NCI-H2081 treated with DMSO at 0.1 percent for 48 hours (cell line): ENCODE measurements at regions not wholly inside any gene's neighbourhood (a gene's known extent, or its start where the extent isn't known, plus 50 kb on each side); places are given as distances from the start of the nearest gene placed in this dataset.
"Not testable (repeated sequence)": the region's sequence is repeated elsewhere in the genome, so short reads cannot be mapped to it uniquely, and the experiment has no call there.

Experiments
- DNase-seq: peaks from one replicate; lab custom pipeline; 2025; lab: John Stamatoyannopoulos, UW

GRCh38 chr1:195847957-195848875 is 760.0 kb downstream of the KCNT2 start:
- DNase-seq = not testable (repeated sequence)

GRCh38 chr1:195831789-195832188 is 776.5 kb downstream of the KCNT2 start:
- DNase-seq = no peak

GRCh38 chr1:195828325-195828724 is 779.9 kb downstream of the KCNT2 start:
- DNase-seq = no peak

- DNase-seq = no peak
Observed at GRCh38 chr1:195820925-195821324, 787.3 kb downstream of the KCNT2 start.

GRCh38 chr1:195806060-195806459 is 802.2 kb downstream of the KCNT2 start:
- no peak for DNase-seq

DNA sequence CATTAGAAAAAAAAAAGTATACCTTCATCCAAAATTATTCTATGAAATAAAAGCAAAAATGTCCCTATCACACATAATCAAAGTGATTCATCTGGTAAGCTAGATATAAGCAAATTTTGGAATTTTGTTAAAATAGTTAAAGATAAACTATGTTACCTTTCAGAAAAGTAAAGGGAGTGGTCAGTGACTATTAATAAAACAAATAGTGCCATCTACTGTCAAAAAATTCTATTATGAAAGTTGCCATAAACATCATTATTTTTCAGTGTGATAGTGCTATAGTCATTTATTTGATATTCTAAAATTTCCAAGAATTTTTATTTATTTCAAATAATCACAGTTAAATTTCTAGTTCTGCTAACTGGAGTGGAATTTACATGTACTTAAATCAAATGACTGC is 803.7 kb downstream of the KCNT2 start:
- no peak for DNase-seq

- no peak for DNase-seq
Observed at GRCh38 chr1:195799016-195799415, 809.2 kb downstream of the KCNT2 start.

GRCh38 chr1:195794225-195794624 is 814.0 kb downstream of the KCNT2 start:
- no peak for DNase-seq

DNA sequence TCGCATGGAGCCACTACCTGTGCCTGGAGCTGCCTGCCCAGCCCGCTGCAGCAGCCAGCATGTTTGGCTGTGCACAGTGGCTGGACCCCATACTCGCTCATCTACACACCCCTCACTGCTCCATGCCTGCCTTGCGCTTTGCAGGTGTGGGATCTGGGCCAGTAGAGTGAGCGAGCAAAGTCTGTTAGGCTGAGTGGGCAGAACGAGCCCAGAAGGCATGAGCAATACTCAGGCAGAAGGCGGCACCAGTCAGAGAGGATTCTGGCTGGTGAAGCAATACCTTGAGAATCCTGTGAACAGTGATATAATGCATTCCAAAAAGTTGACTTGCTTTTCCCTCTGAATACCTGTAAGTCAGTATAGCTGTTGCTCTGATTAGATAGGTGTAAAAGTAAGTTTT is 816.4 kb downstream of the KCNT2 start:
- no peak for DNase-seq

DNA sequence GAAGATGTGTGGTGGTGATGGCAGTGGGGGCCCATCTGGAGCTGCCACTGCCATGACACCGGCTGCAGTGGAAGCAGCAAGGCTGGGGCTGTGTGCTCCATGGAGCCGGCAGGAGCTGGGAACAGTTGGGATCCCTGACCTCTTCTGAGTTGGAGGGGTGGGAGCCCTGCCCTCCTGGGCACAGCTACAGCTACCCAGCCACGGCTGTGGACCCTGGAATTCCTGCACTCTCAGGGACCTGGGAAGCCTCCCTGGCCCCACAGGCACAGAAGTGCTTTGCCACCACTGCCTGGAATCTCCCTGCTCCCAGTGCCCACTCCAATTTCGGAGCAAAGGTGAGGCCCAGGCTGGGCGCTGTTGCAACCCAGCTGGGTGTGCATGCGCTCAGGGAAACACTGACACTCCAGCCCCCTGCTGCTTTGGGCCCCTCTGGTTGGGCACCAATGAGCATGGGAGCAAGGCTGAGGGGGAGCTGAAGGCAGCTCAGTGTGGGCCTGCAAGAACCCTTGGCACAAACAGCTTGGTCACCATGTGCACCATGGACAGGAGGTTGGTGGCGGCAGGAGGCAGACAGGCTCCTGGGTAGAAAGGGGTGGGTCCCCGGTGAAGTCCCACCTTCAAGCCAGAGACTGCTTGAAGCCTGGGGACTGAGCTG is 817.6 kb downstream of the KCNT2 start:
- no peak for DNase-seq

DNA sequence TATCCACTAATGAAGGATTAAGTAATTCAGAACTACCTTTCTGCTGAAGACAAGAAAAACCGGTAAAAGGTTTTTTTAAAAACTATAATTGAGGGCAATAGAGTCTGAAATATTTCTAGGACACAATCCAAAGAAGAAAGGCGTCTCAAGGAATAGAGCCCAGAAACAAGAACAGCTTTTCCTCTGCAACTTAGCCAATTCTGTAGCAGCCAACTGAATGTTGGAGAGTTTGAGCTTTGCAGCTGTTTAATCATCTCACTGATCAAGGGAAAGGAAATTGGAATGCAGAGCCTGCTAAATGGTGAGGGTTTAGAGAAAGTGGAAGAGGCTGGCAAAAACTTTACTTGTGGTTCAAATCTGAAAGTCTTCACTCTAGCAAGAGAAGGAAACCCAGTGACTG is 818.9 kb downstream of the KCNT2 start:
- DNase-seq = no peak

- no peak for DNase-seq
Observed at GRCh38 chr1:195788721-195789120, 819.5 kb downstream of the KCNT2 start.

GRCh38 chr1:195785830-195786229 is 822.4 kb downstream of the KCNT2 start:
- no peak for DNase-seq

GRCh38 chr1:195773931-195774330 is 834.3 kb downstream of the KCNT2 start:
- DNase-seq = no peak

GRCh38 chr1:195769461-195769860 is 838.8 kb downstream of the KCNT2 start:
- DNase-seq = no peak

- no peak for DNase-seq
Observed at GRCh38 chr1:195768936-195769335, 839.3 kb downstream of the KCNT2 start.

DNA sequence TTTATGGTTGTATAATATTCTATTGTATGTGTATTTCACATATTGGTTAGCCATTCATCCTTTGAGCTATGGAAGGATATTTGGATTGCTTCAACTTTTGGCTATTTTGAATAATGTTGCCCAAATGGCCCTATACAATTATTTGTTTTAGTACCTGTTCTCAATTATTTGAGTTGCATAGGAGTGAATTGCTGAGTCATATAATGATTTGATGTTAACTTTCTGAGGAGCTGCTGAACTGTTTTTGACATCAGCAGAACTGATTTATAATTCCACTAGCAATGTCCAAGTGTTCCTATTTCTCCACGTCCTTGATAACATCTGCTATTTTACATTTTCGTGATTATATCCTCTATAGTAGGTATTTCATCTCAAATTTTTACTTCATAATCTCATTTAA is 839.9 kb downstream of the KCNT2 start:
- no peak for DNase-seq

DNA sequence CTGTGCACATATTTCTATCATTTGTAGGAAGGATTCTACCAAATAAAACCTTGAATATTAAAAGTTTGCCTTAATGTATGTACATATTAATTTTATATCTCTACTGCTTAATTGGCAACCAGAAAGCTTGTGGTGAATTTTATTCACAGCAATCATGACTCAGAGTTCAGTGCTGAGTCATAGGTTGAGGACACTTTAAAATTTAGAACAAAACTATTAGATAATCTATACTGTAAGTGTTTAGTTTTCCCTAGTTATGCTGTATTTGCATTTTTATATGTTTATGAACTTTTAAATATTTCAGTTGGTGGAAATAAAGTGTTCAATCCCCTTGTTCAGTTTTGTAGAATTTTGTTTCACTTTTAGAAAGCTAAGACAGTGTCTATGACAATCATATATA is 841.5 kb downstream of the KCNT2 start:
- no peak for DNase-seq

DNA sequence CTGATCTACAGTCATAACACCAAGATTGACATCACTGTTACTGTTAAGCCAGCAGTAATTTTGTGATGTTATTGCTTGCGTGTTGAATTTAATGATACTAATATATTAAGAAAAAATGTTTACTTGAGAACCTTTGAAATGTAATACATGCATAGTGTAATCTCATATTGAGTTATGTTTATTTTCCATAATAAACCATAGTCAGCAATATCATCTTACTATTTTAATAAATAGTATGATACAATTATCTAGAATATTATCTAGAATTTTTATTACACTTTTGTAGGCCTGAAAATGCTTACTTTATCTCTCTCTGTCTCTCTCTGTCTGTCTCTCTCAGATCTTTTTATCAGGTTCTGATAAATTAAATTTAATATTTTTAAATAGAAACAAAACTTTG is 843.1 kb downstream of the KCNT2 start:
- no peak for DNase-seq

- DNase-seq = no peak
Observed at GRCh38 chr1:195763907-195764374, 844.3 kb downstream of the KCNT2 start.

DNA sequence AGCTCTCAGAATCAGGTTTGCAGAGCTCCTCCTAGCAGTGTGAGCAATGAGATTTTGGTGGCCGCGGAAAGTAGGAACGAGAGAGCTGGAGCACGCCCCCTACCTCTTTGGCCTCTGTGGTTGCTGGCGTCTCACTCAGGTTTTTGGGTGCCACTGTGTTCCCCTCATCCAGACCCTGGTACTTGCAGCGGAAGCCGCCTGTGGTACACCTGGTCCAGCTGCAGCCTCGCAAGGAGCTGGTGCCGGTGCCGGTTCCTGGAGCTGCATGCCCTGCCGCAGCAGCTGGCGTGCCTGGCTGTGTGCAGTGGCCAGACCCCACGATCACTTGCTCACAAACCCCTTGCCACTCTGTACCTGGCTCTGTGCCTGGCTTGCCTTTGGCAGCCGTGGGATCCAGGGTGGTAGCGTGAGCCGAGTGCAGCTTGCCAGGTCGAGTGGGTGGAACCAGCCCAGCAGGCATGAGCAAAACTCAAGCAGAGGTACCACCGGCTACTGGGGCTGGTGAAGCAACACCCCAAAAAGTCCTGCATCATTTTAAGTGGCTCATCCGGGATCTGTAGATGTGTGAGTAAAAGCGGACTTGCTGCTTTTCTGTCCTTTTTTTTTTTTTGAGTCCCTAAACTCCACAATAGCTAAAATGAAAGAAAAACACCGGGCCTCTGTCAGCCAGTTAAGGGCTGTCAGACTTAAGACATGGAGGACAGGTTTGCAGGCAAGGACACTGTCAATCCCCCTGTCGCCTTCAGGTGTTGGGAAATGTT is 844.9 kb downstream of the KCNT2 start:
- DNase-seq = peak; percentile 53

DNA sequence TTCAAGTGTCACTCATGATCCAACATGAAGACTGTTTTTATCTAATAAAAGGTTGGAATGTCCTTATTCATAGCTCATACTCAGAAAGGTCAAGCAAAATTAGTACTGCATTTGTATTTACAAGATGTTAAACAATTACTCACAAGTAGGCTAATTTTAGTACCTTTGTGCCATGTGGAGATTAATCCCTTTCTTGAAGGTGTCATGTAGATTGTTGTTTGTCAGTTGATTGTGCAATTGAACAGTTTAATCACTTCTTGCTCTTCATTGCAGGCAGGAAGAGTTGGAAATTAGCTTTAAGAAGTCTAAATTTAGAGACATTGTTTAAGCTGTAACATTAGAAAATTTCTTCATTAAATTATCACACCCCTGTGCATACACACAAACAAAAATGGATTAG is 847.1 kb downstream of the KCNT2 start:
- no peak for DNase-seq

DNA sequence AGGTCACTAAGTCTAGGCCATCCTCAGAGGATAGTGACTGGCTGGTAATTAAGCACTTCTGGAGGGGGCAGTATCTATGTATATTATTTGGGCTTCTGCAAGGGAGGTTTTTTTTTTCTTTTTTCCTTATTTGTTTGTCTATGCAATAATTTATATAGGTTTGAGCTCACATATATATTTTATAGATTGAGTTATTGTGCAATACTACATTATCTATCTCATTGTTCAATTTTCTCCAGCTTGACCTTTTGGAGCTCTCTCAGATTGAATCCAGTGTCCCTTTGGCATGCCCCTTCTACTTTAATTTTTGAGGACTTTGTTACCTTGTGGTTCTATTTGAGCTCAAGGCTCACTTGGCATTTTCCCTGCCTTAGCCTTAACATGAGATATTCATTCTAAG is 852.1 kb downstream of the KCNT2 start:
- DNase-seq = no peak
